Coronary artery (tissue), 2 donors: ENCODE measurements at regions not wholly inside any gene's neighbourhood (a gene's known extent, or its start where the extent isn't known, plus 50 kb on each side); places are given as distances from the start of the nearest gene placed in this dataset.

Experiments
- DNase-seq: peaks from one replicate; pipeline ENCODE4 v3.0.0-alpha.2; 2017; ENCODE audit warnings: low spot score
- H3K27ac ChIP-seq, 2 donors: fragments of 200-600 bp; sonication (generic); one replicate each; pipeline ENCODE4 v1.5.1; 2016 to 2019
- H3K4me3 ChIP-seq: fragments of 200-600 bp; sonication (generic); 2 replicates; pipeline ENCODE4 v1.5.1; 2016; ENCODE audit warnings: mild to moderate bottlenecking, moderate library complexity
- CTCF ChIP-seq: fragments of 200-600 bp; sonication (generic); IDR thresholded peaks from one replicate; pipeline ENCODE4 v1.5.1; 2019; ENCODE audit warnings: antibody characterized with exemption

- no peak overlapping the region for H3K27ac ChIP-seq
- DNase-seq: no peak
- no peak for TF ChIP-seq CTCF
- H3K4me3 ChIP-seq: no peak overlapping the region
These were observed 322.1 kb upstream of the NOCT start for GRCh38 chr4:138693526-138693925.

GRCh38 chr4:138692411-138692810, 323.2 kb upstream of the NOCT start:
- no peak for DNase-seq
- Histone ChIP-seq H3K27ac (no peak overlapping the region), H3K4me3 (no peak overlapping the region)
- TF ChIP-seq CTCF: no peak

- H3K27ac ChIP-seq: no peak overlapping the region
- no peak overlapping the region for H3K4me3 ChIP-seq
- TF ChIP-seq CTCF: no peak
- no peak for DNase-seq
These were observed 326.0 kb upstream of the NOCT start for GRCh38 chr4:138689593-138689992.

GRCh38 chr4:138689187-138689586, 326.4 kb upstream of the NOCT start:
- DNase-seq: no peak
- TF ChIP-seq CTCF: no peak
- Histone ChIP-seq H3K27ac (no peak overlapping the region), H3K4me3 (no peak overlapping the region)

- H3K4me3 ChIP-seq: no peak overlapping the region
These were observed 327.0 kb upstream of the NOCT start for GRCh38 chr4:138688408-138689085.

GRCh38 chr4:138686106-138686835, 329.3 kb upstream of the NOCT start:
- no peak for TF ChIP-seq CTCF
- no peak for DNase-seq
- Histone ChIP-seq H3K4me3 (no peak overlapping the region), H3K27ac (peak overlapping the region in 1 of 2 donors; percentile 24)

More at GRCh38 chr4:138688408-138689085, 327.0 kb upstream of the NOCT start:
- DNase-seq: no peak
- no peak for TF ChIP-seq CTCF
- H3K27ac ChIP-seq: no peak overlapping the region

- no peak for TF ChIP-seq CTCF
- H3K27ac ChIP-seq: no peak overlapping the region
These were observed 330.3 kb upstream of the NOCT start for GRCh38 chr4:138685316-138685715.

More at GRCh38 chr4:138685316-138685715, 330.3 kb upstream of the NOCT start:
- no peak for DNase-seq
- no peak overlapping the region for H3K4me3 ChIP-seq
